NCI-H2227 (cell line): ENCODE measurements at regions not wholly inside any gene's neighbourhood (a gene's known extent, or its start where the extent isn't known, plus 50 kb on each side); places are given as distances from the start of the nearest gene placed in this dataset.
"Not testable (repeated sequence)": the region's sequence is repeated elsewhere in the genome, so short reads cannot be mapped to it uniquely, and the experiment has no call there.

Source experiments
- DNase-seq: peaks from one replicate; lab custom pipeline; 2025; ENCODE audit not compliant: unreplicated experiment; lab: John Stamatoyannopoulos, UW

DNA sequence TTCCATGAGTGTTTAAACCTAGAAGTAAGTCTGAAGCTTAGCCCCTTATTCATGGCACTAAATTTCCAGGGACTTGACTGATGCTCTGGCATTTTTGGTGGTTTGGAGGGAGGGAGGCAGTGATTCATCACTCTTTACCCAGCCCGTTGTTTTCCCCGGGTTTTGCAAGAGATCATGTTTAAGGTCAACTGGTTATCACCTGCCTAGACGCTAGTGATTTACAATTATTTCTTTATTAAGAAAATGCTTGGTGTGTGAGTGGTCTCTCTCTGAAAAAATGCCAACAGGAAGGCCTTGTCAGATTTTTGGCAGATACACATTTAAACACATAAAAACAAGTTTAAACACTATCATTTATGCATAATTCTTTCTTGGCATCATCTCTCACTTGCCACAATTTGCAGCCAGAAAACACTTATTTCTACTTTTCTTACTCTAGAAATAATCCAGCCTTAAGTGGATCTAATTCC is 737.9 kb upstream of the ZNF608 start:
- no peak for DNase-seq

GRCh38 chr5:125484742-125485641 is 738.6 kb upstream of the ZNF608 start:
- DNase-seq, result peak; percentile 46

GRCh38 chr5:125485771-125486170 is 739.3 kb upstream of the ZNF608 start:
- no peak for DNase-seq

- no peak for DNase-seq
Measured at GRCh38 chr5:125486634-125487033, 740.2 kb upstream of the ZNF608 start.

DNA sequence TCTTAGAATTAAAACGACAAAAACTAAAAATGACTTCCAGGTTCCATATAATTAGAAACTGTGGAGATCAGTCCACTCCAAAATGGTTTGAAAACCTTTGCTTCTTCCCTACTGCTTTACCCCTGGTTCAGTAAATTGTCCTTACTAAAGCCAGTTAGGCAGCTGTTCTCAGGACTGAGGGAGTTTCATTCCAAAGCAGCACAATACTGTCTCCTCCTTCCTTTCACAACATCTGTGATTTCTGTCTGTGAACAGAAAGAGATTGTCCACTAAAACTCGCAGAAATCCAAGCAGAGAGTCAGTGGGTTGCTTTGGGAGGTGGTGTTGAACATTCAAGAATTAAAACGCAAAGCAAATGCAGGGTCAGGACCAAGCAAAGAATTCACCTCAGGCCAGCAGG is 740.8 kb upstream of the ZNF608 start:
- no peak for DNase-seq

DNA sequence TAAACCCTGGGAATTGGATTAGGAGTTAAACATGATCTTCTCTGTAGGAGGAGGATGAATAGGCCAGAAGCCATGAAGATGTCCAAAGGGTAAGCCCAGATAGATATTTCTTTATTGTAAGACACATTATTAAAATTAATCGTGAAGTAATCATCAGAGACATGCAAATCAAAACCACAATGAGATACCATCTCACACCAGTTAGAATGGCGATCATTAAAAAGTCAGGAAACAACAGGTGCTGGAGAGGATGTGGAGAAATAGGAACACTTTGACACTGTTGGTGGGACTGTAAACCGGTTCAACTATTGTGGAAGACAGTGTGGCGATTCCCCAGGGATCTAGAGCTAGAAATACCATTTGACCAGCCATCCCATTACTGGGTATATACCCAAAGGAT is 741.2 kb upstream of the ZNF608 start:
- DNase-seq, result not testable (repeated sequence)

- DNase-seq, result no peak
Measured at GRCh38 chr5:125489146-125489545, 742.7 kb upstream of the ZNF608 start.

- no peak for DNase-seq
Measured at GRCh38 chr5:125491986-125492492, 745.6 kb upstream of the ZNF608 start.

DNA sequence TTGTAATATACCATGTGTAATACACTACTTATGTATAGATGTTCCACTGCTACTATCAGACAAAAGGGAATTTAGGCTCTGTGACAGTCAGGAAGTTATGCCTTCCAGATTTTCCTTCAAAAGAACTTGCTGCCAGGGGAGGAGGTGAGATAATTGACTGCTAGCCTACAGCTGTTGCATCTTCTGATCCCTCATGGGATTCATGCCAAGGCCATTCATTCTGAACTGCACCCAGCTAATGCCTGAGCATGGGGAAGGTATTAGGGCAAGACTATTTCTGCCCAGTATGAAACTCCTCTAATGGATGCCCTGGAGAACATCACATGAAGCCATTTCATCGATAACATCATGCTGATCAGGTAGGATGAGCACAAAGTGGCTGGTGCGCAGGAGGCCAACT is 746.5 kb upstream of the ZNF608 start:
- no peak for DNase-seq

GRCh38 chr5:125496393-125496792 is 750.0 kb upstream of the ZNF608 start:
- DNase-seq, result no peak

- DNase-seq, result no peak
Measured at GRCh38 chr5:125497651-125498050, 751.2 kb upstream of the ZNF608 start.

GRCh38 chr5:125499636-125500332 is 753.3 kb upstream of the ZNF608 start:
- no peak for DNase-seq

GRCh38 chr5:125501396-125501795 is 755.0 kb upstream of the ZNF608 start:
- DNase-seq, result no peak

DNA sequence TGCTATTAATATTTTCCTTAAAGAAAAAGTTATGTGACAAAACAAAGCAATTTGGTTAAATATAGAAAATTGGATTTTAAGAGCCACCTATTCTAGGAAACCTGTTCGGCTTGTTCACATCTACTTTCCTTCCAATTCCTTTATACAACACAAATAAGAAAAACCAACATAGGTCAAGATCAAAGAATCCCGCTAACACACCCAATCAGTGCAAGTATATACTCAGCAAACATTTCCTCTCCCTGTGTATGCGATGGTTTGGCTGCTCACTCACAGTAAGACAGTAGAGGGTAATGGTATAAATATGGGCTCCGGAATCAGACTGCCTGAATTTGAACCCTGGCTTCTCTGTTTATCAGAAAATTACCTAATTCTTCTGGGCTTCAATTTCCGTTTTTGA is 757.5 kb upstream of the ZNF608 start:
- DNase-seq, result no peak

GRCh38 chr5:125505115-125505514 is 758.7 kb upstream of the ZNF608 start:
- DNase-seq, result no peak

- DNase-seq, result no peak
Measured at GRCh38 chr5:125506124-125506523, 759.7 kb upstream of the ZNF608 start.

DNA sequence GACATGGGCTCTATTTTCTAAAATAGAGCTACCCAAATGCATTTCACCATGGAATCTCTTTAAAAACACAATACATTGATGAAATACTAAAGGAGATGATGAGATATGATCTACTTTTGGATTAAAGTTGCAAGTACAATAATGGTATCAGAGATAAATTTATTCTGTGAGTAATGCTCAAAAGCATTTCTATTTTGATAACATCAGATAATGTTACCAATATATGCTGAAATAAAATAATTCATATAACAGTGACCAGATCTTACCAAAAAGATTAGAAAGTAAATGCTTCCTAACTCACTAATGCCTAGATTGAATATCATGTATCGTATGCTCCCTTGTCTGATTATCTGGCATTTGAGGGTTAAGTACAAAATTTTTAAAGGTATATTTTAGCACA is 761.8 kb upstream of the ZNF608 start:
- no peak for DNase-seq

- no peak for DNase-seq
Measured at GRCh38 chr5:125510651-125511050, 764.2 kb upstream of the ZNF608 start.

DNA sequence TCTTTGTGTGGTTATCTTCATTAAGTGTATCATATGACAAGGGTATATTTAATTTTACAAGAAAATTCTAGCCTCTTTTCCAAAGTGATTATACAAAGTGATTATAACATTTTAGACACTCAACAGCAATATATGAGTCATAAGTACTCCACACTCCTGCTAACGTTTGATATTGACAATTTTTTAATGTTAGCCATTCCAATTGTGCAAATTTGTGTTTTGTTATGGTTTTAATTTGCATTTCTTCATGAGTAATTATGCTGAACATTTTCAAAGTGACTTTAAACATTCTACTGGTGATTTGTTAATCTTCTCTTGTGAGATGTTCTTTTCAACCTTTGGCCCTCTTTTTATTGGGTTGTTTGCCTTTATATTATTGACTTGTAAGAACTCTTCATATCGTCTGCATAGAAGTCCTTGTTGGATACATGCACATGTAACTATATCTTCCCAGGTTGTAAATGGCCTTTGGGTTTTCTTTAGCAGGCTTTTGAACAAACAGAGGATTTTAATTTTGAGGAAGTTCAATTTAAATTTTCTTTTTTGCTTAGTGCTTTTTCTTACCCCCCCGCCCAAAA is 771.6 kb upstream of the ZNF608 start:
- no peak for DNase-seq

DNA sequence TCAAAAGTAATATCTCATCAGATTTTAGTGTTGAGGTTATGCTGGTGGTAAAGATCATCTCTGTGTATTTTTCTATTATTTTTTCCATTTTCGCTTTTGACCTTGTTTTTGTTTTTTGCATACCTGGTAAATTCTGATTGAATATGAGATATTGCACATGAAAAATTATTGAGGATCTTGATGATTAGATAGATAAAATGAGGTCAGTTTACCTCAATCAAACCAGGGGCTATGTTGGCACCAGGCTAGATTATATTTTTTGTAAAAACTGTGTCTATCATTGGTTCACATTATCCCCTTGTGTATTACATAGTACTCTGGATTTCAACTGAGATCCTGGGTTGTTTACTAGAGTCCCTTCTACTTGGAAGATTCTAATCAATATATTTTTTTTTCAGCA is 774.9 kb upstream of the ZNF608 start:
- no peak for DNase-seq

- DNase-seq, result no peak
Measured at GRCh38 chr5:125525356-125525755, 778.9 kb upstream of the ZNF608 start.

DNA sequence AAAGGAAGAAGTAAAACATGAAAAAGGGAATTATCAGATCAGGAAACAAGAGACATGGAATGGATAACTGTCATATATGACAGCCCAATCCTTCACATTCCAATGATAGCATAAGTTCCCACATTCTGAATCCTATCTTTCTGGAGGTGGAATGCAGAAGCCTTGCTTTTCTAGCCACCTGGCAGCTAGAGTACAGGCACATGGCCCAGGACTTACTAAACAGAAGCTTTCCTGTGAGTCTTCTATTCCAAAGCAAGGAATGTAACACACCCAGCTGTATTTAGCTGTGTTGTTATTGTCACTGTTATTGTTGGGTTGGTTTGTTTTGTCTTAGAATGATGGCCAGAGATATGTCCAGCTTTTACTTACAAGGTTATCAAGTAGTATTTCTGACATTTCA is 780.5 kb upstream of the ZNF608 start:
- no peak for DNase-seq
